GM12892 (cell line): ENCODE measurements at regions not wholly inside any gene's neighbourhood (a gene's known extent, or its start where the extent isn't known, plus 50 kb on each side); places are given as distances from the start of the nearest gene placed in this dataset.

Source experiments
- DNase-seq: peaks from one replicate; pipeline ENCODE4 v3.0.0; 2011; ENCODE audit not compliant: insufficient read length
- FAIRE-seq: peaks from 2 replicates; lab custom pipeline; 2011; peaks lifted over from hg19 to GRCh38; lab: Jason Lieb, UNC
- POLR2A ChIP-seq: IDR thresholded peaks from 2 replicates; pipeline ENCODE4 v1.6.1; 2011; ENCODE audit warnings: low read depth, low read length, control low read depth
- POLR2AphosphoS5 ChIP-seq: IDR thresholded peaks from 2 replicates; pipeline ENCODE4 v1.6.1; 2011; ENCODE audit warnings: low read depth, low read length, control low read depth
- TAF1 ChIP-seq: IDR thresholded peaks from 2 replicates; pipeline ENCODE4 v1.6.1; 2011; ENCODE audit warnings: low read depth, mild to moderate bottlenecking, control low read depth, low read length, borderline replicate concordance

DNA sequence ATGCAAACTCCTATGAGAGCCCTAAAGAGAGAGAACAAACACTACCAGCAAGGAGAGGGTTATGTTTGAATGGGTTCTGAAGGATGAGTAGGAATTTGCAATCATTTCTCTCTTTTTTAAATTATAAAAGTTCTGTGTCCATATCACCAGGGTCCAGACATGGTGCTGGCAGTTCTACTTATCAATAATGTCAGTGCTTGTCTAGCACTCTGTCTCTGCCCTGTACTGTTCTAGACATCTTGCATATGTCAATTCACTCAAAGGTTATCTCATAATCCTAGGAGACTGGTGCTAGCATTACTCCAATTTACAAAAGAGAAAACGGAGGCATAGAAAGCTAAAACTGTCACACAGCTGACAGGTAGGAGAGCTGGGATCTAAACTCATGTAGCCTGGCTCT lies 101.3 kb downstream of the VEGFA start:
- no peak for DNase-seq
- TF ChIP-seq POLR2AphosphoS5 (no peak), TAF1 (no peak), POLR2A (no peak)
- FAIRE-seq: no peak

DNA sequence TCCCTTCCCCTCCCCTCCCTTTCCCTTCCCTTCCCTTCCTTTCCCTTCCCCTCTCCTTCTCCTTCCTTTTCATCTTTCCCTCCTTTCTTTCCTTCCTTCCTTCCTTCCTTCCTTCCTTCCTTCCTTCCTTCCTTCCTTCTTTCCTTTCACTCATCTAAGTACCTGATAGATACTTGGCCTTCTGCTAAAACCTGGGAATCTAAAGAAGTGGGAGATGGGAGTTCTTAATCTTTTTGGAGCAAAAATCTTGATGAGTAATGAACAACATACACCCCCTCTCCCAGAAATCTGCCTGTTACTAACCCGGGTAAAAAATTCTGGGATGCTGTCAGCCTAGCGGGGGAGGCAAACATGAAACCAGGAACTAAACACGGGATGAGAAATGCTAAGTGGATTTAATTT lies 100.7 kb downstream of the VEGFA start:
- TF ChIP-seq TAF1 (no peak), POLR2AphosphoS5 (no peak), POLR2A (no peak)
- FAIRE-seq (no peak), DNase-seq (no peak)

DNA sequence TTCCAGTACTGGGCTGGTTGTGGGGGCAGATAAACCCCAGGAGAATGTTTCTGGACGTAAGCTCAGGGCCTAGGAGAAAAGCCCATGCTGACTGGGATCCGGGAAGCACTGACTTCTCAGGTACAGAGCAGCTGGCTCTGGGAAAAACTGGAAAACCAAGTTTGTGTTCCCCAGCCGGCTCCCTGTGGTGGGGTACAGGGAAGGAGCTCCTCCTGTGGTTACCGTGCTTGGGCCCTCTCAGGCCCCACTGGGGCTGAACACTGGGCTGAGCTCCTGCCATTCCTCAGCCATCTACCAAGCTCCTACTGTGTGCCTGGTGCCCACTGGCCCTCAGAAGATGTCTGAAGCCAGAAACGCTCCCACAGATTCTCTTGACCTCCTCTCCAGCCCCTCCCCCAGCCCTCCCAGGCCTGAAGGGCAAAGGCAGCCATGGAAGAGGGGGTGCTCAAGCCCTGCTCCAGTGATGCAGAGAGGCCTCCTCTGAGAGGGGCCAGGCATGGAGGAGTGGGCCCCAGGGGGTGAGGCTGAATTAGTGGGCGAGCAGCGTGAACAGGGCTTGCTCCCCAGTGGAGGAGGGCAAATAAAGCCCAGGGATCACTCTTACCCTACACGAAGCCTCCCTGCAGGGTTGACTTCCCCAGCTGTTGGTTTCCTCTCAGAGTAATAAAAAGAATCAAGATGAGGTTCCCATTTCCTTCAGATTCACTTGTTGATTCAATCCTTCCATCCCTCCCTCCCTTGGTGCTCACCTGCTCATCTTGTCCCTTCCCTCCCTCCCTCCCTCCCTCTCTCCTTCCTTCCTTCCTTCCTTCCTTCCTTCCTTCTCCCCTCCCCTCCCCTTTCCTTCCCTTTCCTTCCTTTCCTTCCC lies 100.0 kb downstream of the VEGFA start:
- FAIRE-seq: no peak
- DNase-seq: no peak
- TF ChIP-seq POLR2A: no peak
- no peak for TF ChIP-seq TAF1
- TF ChIP-seq POLR2AphosphoS5: no peak

DNA sequence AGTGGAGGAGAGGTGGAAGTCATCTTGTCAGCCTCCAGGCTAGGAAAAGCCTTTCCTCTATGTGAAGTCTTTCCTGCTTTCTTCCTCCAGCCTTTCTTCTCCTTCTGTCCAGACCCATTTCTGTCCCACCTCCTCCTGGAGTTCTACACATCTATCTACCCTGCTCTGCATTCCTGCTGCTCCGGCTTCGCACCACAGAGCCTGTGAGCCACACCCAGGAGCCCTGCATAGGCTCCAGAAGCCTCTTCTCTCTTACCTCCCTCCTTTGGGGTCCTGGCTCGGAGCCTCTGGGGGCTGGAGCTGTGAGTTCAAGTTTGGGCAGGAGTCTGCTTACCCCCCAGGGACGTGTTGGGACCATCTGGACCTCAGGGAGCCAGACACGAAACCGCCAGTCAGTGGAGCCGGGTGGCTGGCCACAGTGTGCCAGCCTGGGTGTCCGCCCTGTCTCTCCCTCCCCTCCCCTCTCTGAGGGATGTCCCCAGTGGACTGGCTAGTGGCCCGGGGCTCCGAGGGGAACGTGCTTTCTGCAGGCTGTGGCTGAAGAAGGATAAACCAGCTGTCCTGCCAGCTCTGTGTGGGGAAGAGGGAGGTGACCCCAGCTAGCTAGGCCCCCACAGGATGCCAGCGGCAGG lies 99.2 kb downstream of the VEGFA start:
- TF ChIP-seq POLR2A: no peak
- TF ChIP-seq POLR2AphosphoS5: no peak
- DNase-seq: no peak
- no peak for FAIRE-seq

DNA sequence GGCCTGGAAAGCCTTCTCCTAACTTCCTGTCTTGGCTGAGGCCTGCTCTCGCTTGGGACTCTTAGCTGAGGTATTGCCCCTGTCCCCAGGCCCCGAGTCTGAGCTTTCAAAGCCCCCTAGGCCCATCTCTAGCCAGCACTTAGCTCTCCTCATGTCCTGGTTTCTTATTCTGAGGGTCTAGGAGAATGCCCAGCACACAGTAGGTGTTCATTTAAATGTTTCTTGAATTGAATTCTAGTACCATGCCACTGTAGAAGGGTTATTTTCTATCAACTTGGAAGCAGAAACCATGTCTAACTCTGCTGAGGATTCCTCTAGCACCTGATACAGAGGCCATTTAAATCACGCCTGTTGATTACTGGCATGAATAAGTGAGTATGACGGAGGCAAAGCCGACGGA lies 98.5 kb downstream of the VEGFA start:
- DNase-seq (no peak), FAIRE-seq (no peak)
- TF ChIP-seq POLR2A: no peak
- TF ChIP-seq POLR2AphosphoS5: no peak
- TF ChIP-seq TAF1: no peak

DNA sequence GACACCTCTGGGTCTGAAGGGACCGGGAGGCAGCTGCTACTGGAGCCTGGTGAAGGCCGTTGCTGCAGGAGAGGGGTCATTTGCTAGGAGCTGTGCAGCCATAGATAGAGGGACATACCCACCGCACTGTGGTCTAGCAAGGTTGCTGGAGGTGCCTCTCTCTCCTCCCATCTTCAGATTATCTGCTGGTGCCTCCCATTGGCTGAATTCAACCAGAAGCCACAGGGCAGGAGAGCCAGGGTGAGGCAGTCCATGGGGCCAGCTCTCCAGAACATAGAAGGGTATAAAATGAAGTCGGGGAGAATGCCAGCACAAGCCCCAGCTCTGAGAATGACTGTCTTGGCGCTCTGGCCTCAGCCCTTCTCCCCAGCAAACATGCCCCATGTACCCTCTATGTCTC lies 98.0 kb downstream of the VEGFA start:
- no peak for DNase-seq
- no peak for TF ChIP-seq TAF1
- no peak for TF ChIP-seq POLR2A
- TF ChIP-seq POLR2AphosphoS5: no peak
- FAIRE-seq: no peak

DNA sequence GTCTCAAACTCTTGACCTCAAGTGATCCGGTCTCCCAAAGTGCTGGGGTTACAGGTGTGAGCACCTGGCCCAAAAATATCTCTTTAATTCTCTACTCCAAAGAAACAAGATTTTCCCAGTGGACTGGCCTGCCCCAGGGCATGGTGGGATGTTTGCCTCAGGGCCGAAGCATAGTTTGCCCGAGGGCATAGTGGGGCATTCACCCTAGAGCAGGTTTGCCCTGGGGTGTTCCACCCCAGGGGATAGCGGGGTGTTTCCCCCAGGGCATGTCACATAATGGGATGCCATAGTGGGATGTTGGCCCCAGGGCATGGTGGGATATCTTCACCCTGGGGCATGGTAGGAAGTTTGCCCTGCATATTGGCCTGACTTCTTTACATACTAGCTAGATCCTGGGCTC lies 97.2 kb downstream of the VEGFA start:
- DNase-seq: no peak
- TF ChIP-seq TAF1: no peak
- TF ChIP-seq POLR2AphosphoS5: no peak
- FAIRE-seq: no peak

DNA sequence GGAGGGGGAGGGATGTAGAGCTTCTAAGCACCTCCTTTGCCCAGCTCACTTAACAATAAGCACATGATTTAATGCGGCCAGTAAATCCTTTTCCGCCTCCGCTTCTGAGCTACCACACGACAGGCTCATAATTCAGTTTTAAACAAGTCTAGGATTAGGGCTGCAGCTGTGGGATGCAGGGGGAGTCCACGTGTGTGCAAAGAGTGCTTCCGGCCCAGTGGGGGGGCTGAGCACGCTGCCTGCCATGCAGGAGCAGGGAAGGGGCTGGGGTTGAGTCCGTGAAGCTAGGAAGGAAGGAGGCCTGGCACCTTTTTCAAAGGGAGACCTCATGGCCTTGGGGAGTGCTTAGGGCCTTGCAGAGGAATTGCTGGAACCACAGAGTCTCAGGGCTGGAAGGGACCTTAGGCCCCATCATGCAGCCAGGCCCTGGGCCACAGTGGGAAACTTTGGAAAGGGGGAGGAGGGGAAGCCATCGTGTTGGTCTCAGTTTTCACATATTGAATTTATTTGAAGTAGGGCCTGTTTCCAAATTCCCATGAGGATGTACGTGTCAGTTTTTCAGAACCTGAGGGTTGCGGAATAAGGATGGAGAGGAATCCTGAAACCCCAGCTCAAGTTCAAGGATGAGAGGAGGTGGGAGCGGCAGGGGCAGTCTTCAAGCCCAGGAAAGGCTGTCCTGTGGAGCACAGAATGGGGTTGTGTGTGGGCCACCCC lies 96.1 kb downstream of the VEGFA start:
- DNase-seq: no peak
- TF ChIP-seq POLR2AphosphoS5 (no peak), TAF1 (no peak), POLR2A (no peak)
- FAIRE-seq: no peak

DNA sequence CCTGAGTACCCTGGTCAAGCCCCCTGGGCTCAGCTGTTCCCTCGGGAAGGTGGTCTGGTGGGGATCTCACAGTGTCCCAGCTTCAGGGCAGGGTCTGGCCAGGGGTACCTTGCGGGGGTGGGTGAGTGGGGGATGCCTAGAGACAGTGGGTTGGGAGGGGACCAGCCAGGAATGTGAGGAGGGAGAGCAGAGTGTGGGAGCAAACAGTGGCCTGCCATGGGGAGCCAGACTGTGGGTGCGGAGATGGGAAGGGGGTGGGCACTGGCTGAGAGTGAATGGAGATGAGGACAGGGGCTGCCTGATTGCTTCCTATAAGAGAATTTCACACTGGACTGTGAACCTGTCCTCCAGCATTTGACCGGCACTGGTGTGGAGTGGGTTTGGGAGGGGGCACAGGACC lies 95.1 kb downstream of the VEGFA start:
- TF ChIP-seq POLR2A (no peak), TAF1 (no peak), POLR2AphosphoS5 (no peak)
- DNase-seq (no peak), FAIRE-seq (no peak)

DNA sequence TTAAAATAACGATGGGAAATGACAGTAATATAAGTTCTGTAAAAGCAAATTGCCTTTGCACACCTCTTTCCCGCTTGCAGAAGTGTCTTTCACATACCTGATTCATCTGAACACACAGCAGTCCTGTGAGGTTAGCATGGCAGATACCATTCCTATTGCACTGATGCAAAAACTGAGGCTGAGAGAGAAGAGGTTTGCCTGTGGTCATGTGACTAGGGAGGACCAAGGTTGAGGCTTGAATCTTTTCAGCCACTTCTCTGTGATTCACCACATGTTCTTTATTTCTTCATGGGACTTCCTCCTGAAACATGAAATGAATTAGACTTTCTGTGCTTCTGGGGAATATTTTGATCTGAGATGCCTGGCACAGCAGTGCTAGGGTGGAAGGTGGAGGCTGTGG lies 92.9 kb downstream of the VEGFA start:
- FAIRE-seq (no peak), DNase-seq (no peak)
- TF ChIP-seq POLR2AphosphoS5 (no peak), TAF1 (no peak), POLR2A (no peak)

DNA sequence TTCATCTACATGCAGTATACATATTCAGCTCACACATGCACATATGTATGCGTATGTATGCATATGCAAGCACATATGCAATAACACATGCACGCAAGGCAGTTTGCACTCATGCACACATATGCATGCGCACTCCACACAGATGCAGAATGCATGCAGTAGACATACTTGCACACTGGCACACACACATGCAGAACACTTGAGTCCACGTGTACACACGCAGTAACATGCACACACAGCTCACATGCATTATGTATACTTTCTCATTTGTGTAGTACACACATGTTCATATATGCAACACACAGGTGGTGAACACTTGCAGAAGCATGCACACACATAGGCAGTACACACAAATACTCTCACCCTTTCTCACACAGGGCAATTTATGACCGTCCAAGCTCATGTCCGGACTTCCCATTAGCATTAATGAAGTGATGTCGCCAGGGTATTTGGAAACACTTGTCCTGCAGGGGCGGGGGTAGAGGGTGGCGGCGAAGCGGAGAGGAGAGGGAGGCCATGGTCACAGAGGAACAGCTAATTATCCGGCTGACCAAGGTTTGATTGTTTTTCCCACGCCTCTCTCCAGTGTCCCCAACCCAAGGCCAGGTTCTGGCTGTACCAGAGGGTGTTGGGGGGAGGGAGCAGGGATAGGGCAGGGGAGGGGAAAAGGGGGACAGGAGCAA lies 91.3 kb downstream of the VEGFA start:
- TF ChIP-seq POLR2AphosphoS5: no peak
- TF ChIP-seq POLR2A: no peak
- no peak for TF ChIP-seq TAF1
- FAIRE-seq: no peak
- DNase-seq: no peak

DNA sequence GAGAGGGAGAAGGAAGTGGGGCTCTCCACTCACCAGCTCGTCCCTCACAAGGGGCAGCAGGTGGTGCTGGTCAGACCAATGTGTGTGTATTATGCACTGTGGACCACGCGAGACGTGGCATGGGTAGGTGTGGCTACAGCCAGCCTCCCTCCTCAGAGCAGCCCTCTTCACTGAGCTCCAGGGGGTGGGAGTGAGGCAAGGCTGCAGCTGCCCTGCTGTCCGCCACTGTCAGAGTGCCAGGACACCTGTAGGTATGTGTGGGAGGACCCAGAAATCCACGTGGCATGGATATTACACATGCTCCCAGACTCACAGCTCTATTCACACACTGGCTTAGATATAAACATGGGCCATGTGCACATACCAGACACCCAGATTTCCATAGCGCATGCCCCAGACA lies 90.3 kb downstream of the VEGFA start:
- no peak for FAIRE-seq
- DNase-seq: no peak
- TF ChIP-seq POLR2AphosphoS5 (no peak), POLR2A (no peak), TAF1 (no peak)
